NCI-H1694 (cell line): ENCODE measurements at regions not wholly inside any gene's neighbourhood (a gene's known extent, or its start where the extent isn't known, plus 50 kb on each side); places are given as distances from the start of the nearest gene placed in this dataset.

Experiments
- DNase-seq: peaks from one replicate; lab custom pipeline; 2025; lab: John Stamatoyannopoulos, UW

GRCh38 chr3:162193148-162194095 is 696.8 kb downstream of the OTOL1 start:
- no peak for DNase-seq

GRCh38 chr3:162195147-162195546 is 698.5 kb downstream of the OTOL1 start:
- DNase-seq = no peak

- no peak for DNase-seq
These were observed 700.4 kb downstream of the OTOL1 start for GRCh38 chr3:162196964-162197363.

- no peak for DNase-seq
These were observed 704.2 kb downstream of the OTOL1 start for GRCh38 chr3:162200836-162201235.

GRCh38 chr3:162206648-162207047 is 710.0 kb downstream of the OTOL1 start:
- DNase-seq = no peak

- no peak for DNase-seq
These were observed 714.9 kb downstream of the OTOL1 start for GRCh38 chr3:162211470-162211869.

- no peak for DNase-seq
These were observed 716.6 kb downstream of the OTOL1 start for GRCh38 chr3:162213196-162213595.

- DNase-seq = no peak
These were observed 717.3 kb downstream of the OTOL1 start for GRCh38 chr3:162213956-162214355.

- no peak for DNase-seq
These were observed 721.0 kb downstream of the OTOL1 start for GRCh38 chr3:162217647-162218046.

GRCh38 chr3:162218479-162218878 is 721.9 kb downstream of the OTOL1 start:
- no peak for DNase-seq

GRCh38 chr3:162224746-162225145 is 728.1 kb downstream of the OTOL1 start:
- no peak for DNase-seq

GRCh38 chr3:162236949-162237348 is 740.3 kb downstream of the OTOL1 start:
- DNase-seq = no peak

- no peak for DNase-seq
These were observed 754.2 kb downstream of the OTOL1 start for GRCh38 chr3:162250782-162251181.

GRCh38 chr3:162262129-162262528 is 765.5 kb downstream of the OTOL1 start:
- DNase-seq = no peak

- DNase-seq = no peak
These were observed 767.0 kb downstream of the OTOL1 start for GRCh38 chr3:162263596-162263995.

- DNase-seq = no peak
These were observed 773.2 kb downstream of the OTOL1 start for GRCh38 chr3:162269636-162270458.

- no peak for DNase-seq
These were observed 777.5 kb downstream of the OTOL1 start for GRCh38 chr3:162274070-162274469.

- DNase-seq = no peak
These were observed 782.2 kb downstream of the OTOL1 start for GRCh38 chr3:162278834-162279233.

GRCh38 chr3:162285259-162285658 is 788.7 kb downstream of the OTOL1 start:
- DNase-seq = no peak

GRCh38 chr3:162287600-162287999 is 791.0 kb downstream of the OTOL1 start:
- no peak for DNase-seq

GRCh38 chr3:162292409-162292808 is 795.8 kb downstream of the OTOL1 start:
- DNase-seq = no peak

GRCh38 chr3:162295323-162295983 is 798.8 kb downstream of the OTOL1 start:
- no peak for DNase-seq
